PC-3 (cell line): ENCODE measurements at regions not wholly inside any gene's neighbourhood (a gene's known extent, or its start where the extent isn't known, plus 50 kb on each side); places are given as distances from the start of the nearest gene placed in this dataset.

Experiments used
- CTCF ChIP-seq: fragments of 300-600 bp; sonication (generic); conservative IDR thresholded peaks from 2 replicates; pipeline ENCODE4 v1.5.1; 2017; ENCODE audit warnings: antibody characterized with exemption, low read depth, mild to moderate bottlenecking, low read length
- EZH2 ChIP-seq: fragments of 300-600 bp; sonication (generic); IDR thresholded peaks from one replicate; pipeline ENCODE4 v1.6.1; 2017; ENCODE audit warnings: antibody characterized with exemption, mild to moderate bottlenecking, low read length; ENCODE audit not compliant: unreplicated experiment
- EZH2phosphoT487 ChIP-seq: fragments of 300-600 bp; sonication (generic); IDR thresholded peaks from 2 replicates; pipeline ENCODE4 v1.6.1; 2018; ENCODE audit warnings: mild to moderate bottlenecking, antibody characterized with exemption, low read length, borderline replicate concordance

- no peak for TF ChIP-seq CTCF
- TF ChIP-seq EZH2 = no peak
- TF ChIP-seq EZH2phosphoT487 = no peak
These were observed 173.9 kb upstream of the PGRMC2 start for GRCh38 chr4:128461291-128462102.
